COLO668 (cell line): ENCODE measurements at regions not wholly inside any gene's neighbourhood (a gene's known extent, or its start where the extent isn't known, plus 50 kb on each side); places are given as distances from the start of the nearest gene placed in this dataset.

Experiments used
- DNase-seq: peaks from one replicate; lab custom pipeline; 2025; ENCODE audit not compliant: unreplicated experiment; lab: John Stamatoyannopoulos, UW

DNA sequence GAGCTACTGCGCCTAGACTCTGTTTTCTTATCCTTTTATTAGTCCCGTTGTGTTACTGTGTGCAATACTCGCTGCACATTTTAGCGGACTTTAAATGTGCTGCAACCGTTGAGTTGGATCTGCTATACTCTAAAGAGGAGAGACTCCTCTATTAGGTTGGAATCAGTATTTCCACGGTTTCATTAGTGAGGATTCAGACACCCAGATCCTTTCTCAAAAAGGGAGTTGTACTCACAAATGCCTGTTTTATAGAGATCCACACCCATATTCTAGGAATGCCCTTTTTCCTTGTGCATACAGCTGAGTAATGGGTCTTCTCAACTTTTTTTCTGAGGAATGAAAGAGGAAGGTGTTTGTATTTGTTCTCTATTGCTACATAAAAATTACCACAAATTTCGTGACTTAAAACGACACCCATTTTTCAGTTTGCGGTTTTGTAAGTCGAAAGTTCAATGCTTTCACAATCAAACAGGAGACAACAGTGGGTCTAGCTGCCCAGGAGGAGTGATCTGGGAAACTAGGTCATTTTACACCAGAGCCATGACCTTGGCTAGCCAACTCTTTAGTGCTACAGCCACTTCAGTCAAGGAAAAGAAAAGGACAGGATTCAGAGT, 52.8 kb upstream of the SLC44A1 start:
- DNase-seq, result no peak

DNA sequence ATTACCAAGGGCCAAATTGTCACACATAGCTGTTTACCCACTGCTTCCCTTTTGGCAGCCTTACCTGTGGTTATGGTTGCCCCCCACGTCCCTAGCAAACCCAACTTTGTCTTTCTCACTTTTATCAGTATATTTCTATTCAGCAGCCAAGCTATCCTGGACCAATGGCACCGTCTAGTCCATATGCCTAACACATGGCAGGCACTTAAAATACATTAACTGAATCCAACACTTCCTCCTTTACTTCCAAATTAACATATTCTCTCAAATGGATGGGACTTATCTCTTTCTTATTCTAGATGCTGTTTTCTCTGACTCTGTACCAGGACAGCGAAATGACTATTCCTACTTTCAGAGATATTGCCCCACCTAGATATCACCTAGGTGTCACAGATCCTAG, 50.9 kb upstream of the SLC44A1 start:
- no peak for DNase-seq

DNA sequence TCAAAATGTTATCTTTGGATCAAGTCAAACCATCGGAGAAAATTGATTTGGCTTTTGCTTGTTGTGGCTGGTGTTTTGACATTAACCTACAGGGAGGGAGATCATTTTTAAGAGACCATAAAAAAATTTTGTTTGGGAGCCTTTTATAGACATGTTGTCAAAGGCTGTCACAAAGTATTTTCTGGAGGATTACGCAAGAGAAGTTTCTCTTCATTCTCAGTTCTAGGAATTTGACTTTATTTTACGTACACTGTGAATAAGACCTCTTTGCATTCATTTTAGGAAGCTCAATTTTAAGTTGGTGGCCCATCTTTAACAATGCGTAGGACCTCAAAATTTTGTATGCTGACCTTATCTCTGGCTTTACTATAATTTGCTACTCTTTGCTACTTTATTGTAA, 50.2 kb upstream of the SLC44A1 start:
- DNase-seq, result no peak
